ENCODE measurements at regions not wholly inside any gene's neighbourhood (a gene's known extent, or its start where the extent isn't known, plus 50 kb on each side); places are given as distances from the start of the nearest gene placed in this dataset.

DNA sequence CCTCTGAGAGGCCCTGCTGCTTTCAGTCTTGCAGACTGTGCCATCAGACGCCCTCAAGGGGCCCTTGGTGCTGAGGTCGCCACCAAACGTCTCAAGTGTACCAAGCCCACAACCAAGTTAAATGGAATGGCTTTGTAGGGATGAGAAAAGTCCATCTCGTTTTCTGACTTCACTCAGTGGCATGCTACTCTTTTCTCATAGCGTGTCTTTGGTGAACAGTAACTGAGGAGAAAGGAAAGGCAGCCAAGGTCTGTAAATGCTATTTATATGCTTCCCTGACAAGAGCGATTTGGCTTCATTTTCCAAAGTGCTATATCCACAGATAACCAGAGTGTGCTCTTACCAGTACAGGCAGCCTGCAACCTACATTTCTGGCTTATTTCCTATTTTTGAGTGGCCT lies 123.0 kb downstream of the MTX2 start:
- intact Hi-C loops (cut with micrococcal nuclease; ENCODE audit: unreplicated experiment), result no loop called here
- Histone ChIP-seq H2AFZ (ENCODE audit: low read length) (no peak overlapping the region), H4K20me1 (ENCODE audit: insufficient read depth, low read length) (no peaks in the 10 kb centered on the region), H3K36me3 (ENCODE audit: insufficient read depth, low read length) (no peaks in the 10 kb centered on the region), H3K9me3 (ENCODE audit: low read length) (no peaks in the 10 kb centered on the region), H3K9me2 (ENCODE audit: insufficient read depth, low read length) (no peaks in the 10 kb centered on the region), H3K4me1 (ENCODE audit: insufficient read depth, low read length, poor library complexity, severe bottlenecking) (no peaks in the 10 kb centered on the region), H3K79me2 (ENCODE audit: insufficient read depth, low read depth, low read length) (no peaks in the 10 kb centered on the region), H3K27ac (ENCODE audit: low read depth, low read length, poor library complexity, severe bottlenecking) (no peak overlapping the region), H3K4me3 (ENCODE audit: low read depth, low read length, poor library complexity, severe bottlenecking) (no peak overlapping the region), H3K4me2 (ENCODE audit: low read length) (no peak overlapping the region)
- no TSS peak for BruUV-seq (replicated peaks)
- ChIA-PET POLR2A (no interaction called here), CTCF (ENCODE audit: unreplicated experiment) (no interaction called here)
- no peak for TF ChIP-seq EZH2phosphoT487 (IDR thresholded peaks at IDR 0.05; ENCODE audit: borderline replicate concordance, low read depth, low read length)
- TF ChIP-seq, protein P1, sequence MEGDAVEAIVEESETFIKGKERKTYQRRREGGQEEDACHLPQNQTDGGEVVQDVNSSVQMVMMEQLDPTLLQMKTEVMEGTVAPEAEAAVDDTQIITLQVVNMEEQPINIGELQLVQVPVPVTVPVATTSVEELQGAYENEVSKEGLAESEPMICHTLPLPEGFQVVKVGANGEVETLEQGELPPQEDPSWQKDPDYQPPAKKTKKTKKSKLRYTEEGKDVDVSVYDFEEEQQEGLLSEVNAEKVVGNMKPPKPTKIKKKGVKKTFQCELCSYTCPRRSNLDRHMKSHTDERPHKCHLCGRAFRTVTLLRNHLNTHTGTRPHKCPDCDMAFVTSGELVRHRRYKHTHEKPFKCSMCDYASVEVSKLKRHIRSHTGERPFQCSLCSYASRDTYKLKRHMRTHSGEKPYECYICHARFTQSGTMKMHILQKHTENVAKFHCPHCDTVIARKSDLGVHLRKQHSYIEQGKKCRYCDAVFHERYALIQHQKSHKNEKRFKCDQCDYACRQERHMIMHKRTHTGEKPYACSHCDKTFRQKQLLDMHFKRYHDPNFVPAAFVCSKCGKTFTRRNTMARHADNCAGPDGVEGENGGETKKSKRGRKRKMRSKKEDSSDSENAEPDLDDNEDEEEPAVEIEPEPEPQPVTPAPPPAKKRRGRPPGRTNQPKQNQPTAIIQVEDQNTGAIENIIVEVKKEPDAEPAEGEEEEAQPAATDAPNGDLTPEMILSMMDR (conservative IDR thresholded peaks at IDR 0.05; ENCODE audit: low read length), result no peak
- no peak for DNase-seq (ENCODE audit: low spot score)

DNA sequence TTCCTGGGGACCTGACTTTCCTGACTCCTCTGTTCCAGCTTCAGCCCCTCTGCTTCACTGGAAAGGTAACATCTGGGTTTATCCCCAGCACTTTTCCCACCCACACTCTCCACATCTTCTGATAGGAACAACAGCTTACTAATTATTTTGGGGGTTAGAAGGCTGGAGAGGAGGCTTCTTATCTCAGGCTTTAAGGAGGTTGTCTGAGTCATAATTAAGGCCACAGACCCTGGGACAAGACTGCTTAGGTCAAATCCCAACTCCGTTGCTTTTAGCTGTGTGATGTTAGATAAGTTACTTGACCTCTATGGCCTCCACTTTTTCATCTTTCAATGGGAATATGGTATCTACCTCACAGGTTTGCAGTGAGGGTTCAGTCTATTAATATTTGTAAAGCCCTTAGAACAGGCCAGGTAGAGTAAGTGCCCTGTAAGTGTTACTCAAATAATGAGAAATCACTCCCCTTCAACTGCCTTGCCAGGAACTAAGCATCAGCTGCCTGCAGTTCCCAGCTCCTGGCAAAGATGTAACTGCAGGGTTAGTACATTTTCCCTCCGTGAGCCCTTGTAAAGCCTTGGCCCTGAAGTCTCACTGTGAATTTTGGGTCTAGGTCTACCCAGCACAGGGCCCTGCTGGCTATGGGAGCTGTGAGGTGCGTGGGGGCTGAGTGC lies 123.6 kb downstream of the MTX2 start:
- no peak overlapping the region for H3K27ac ChIP-seq (ENCODE audit: low read depth, low read length, poor library complexity, severe bottlenecking)
- ChIA-PET POLR2A (no interaction called here), CTCF (ENCODE audit: unreplicated experiment) (no interaction called here)
- no peaks in the 10 kb centered on the region for H4K20me1 ChIP-seq (ENCODE audit: insufficient read depth, low read length)
- no peak overlapping the region for H2AFZ ChIP-seq (ENCODE audit: low read length)
- no peaks in the 10 kb centered on the region for H3K79me2 ChIP-seq (ENCODE audit: insufficient read depth, low read depth, low read length)
- intact Hi-C loops (cut with micrococcal nuclease; ENCODE audit: unreplicated experiment), result no loop called here
- TF ChIP-seq EZH2phosphoT487 (IDR thresholded peaks at IDR 0.05; ENCODE audit: borderline replicate concordance, low read depth, low read length), result no peak
- TF ChIP-seq, protein P1 (conservative IDR thresholded peaks at IDR 0.05; ENCODE audit: low read length), result no peak
- DNase-seq (ENCODE audit: low spot score), result no peak
- H3K4me3 ChIP-seq (ENCODE audit: low read depth, low read length, poor library complexity, severe bottlenecking), result no peak overlapping the region
- no peaks in the 10 kb centered on the region for H3K4me1 ChIP-seq (ENCODE audit: insufficient read depth, low read length, poor library complexity, severe bottlenecking)
- no peaks in the 10 kb centered on the region for H3K36me3 ChIP-seq (ENCODE audit: insufficient read depth, low read length)
- H3K9me3 ChIP-seq (ENCODE audit: low read length), result no peaks in the 10 kb centered on the region
- BruUV-seq (replicated peaks), result no TSS peak
- H3K9me2 ChIP-seq (ENCODE audit: insufficient read depth, low read length), result no peaks in the 10 kb centered on the region
- no peak overlapping the region for H3K4me2 ChIP-seq (ENCODE audit: low read length)

DNA sequence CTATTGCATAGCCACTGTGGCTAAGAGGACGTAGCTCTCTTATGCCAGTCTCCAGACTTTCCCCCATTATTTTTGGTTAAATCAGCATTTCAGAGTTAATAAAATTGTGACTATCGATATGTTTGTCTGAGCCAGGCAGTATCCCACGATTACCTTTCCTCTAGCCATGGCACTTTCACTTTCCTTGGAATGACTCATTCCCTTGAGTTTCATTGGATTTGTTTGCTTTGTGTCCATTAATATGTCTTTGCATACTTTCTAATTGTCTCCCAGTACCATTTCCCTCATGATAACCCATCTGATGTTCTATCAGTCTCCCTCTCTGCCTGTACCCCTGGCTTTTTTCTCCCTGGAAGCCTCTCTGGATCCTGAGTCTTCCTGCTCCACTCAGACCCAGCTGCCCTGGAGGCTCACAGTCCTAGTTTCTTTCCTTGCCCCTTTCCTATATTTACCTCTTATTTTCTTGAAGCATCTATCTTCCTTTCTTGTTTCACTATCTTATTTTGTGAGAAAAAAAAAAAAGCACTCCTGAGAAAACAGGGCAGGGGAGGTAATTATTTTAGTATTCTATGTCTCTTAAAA lies 126.1 kb downstream of the MTX2 start:
- DNase-seq (ENCODE audit: low spot score), result no peak

More for the DNA sequence above, 126.1 kb downstream of the MTX2 start:
- Histone ChIP-seq H3K27ac (ENCODE audit: low read depth, low read length, poor library complexity, severe bottlenecking) (no peak overlapping the region), H4K20me1 (ENCODE audit: insufficient read depth, low read length) (no peaks in the 10 kb centered on the region), H3K36me3 (ENCODE audit: insufficient read depth, low read length) (no peaks in the 10 kb centered on the region), H3K4me1 (ENCODE audit: insufficient read depth, low read length, poor library complexity, severe bottlenecking) (no peaks in the 10 kb centered on the region), H3K9me3 (ENCODE audit: low read length) (no peaks in the 10 kb centered on the region), H3K4me3 (ENCODE audit: low read depth, low read length, poor library complexity, severe bottlenecking) (no peak overlapping the region), H3K9me2 (ENCODE audit: insufficient read depth, low read length) (no peaks in the 10 kb centered on the region), H2AFZ (ENCODE audit: low read length) (no peak overlapping the region), H3K79me2 (ENCODE audit: insufficient read depth, low read depth, low read length) (no peaks in the 10 kb centered on the region), H3K4me2 (ENCODE audit: low read length) (no peak overlapping the region)
- CTCF ChIA-PET (ENCODE audit: unreplicated experiment), result no interaction called here
- intact Hi-C loops (cut with micrococcal nuclease; ENCODE audit: unreplicated experiment), result no loop called here
- no peak for TF ChIP-seq EZH2phosphoT487 (IDR thresholded peaks at IDR 0.05; ENCODE audit: borderline replicate concordance, low read depth, low read length)
- TF ChIP-seq, protein P1 (conservative IDR thresholded peaks at IDR 0.05; ENCODE audit: low read length), result no peak
- POLR2A ChIA-PET, result interaction anchor here (0.7 kb wide), 2 partner anchors 265 to 731 kb away, joined by 4 to 5 read pairs; no protein-coding TSS in a partner anchor
- BruUV-seq (replicated peaks), result no TSS peak
